Activated naive CD4-positive, alpha-beta T cell (primary cell): ENCODE measurements at regions not wholly inside any gene's neighbourhood (a gene's known extent, or its start where the extent isn't known, plus 50 kb on each side); places are given as distances from the start of the nearest gene placed in this dataset.
"Not testable (repeated sequence)": the region's sequence is repeated elsewhere in the genome, so short reads cannot be mapped to it uniquely, and the experiment has no call there.

Experiments
- DNase-seq, 4 experiments: peaks; one replicate each; lab custom pipeline; 2025; lab: John Stamatoyannopoulos, UW

- DNase-seq = no peak
These were observed 94.3 kb downstream of the OAT start for GRCh38 chr10:124324451-124324850.

- no peak for DNase-seq
These were observed 94.9 kb downstream of the OAT start for GRCh38 chr10:124323806-124324205.

GRCh38 chr10:124323111-124323725 is 95.5 kb downstream of the OAT start:
- DNase-seq = no peak

- no peak for DNase-seq
These were observed 96.3 kb downstream of the OAT start for GRCh38 chr10:124322191-124322980.

GRCh38 chr10:124321433-124322089 is 97.2 kb downstream of the OAT start:
- no peak for DNase-seq

GRCh38 chr10:124320778-124321432 is 97.8 kb downstream of the OAT start:
- DNase-seq = no peak

- DNase-seq = no peak
These were observed 98.8 kb downstream of the OAT start for GRCh38 chr10:124319926-124320391.

- not testable (repeated sequence) for DNase-seq
These were observed 99.2 kb downstream of the OAT start for GRCh38 chr10:124319520-124319919.

- no peak for DNase-seq
These were observed 99.9 kb downstream of the OAT start for GRCh38 chr10:124318811-124319210.

GRCh38 chr10:124318076-124318475 is 100.6 kb downstream of the OAT start:
- DNase-seq = no peak

GRCh38 chr10:124316326-124316725 is 102.4 kb downstream of the OAT start:
- no peak for DNase-seq

GRCh38 chr10:124315591-124316270 is 103.0 kb downstream of the OAT start:
- no peak for DNase-seq

- DNase-seq = no peak
These were observed 105.3 kb downstream of the OAT start for GRCh38 chr10:124313374-124313773.

GRCh38 chr10:124308811-124309210 is 109.9 kb downstream of the OAT start:
- DNase-seq = no peak

- DNase-seq = no peak
These were observed 110.6 kb downstream of the OAT start for GRCh38 chr10:124308056-124308645.

- no peak for DNase-seq
These were observed 111.1 kb downstream of the OAT start for GRCh38 chr10:124307591-124307990.

GRCh38 chr10:124306922-124307371 is 111.8 kb downstream of the OAT start:
- DNase-seq = no peak

- no peak for DNase-seq
These were observed 112.2 kb downstream of the OAT start for GRCh38 chr10:124306520-124306919.

GRCh38 chr10:124305984-124306383 is 112.7 kb downstream of the OAT start:
- DNase-seq = no peak

GRCh38 chr10:124305131-124305530 is 113.6 kb downstream of the OAT start:
- DNase-seq = no peak

- no peak for DNase-seq
These were observed 114.9 kb downstream of the OAT start for GRCh38 chr10:124303662-124304418.
